Left ventricle myocardium superior (tissue), 1 donor: ENCODE measurements at regions not wholly inside any gene's neighbourhood (a gene's known extent, or its start where the extent isn't known, plus 50 kb on each side); places are given as distances from the start of the nearest gene placed in this dataset.

Experiments
- ATAC-seq: fragments of 200-7000 bp; cut with Tn5 transposase; one replicate; pipeline ENCODE4 v1.9.1; 2020; ENCODE audit warnings: mild to moderate bottlenecking, moderate library complexity
- DNase-seq: peaks from one replicate; pipeline ENCODE4 v3.0.0-alpha.2; 2020
- intact Hi-C: fragments of 100-400 bp; cut with micrococcal nuclease; formaldehyde crosslinking; loops from one replicate; pipeline ENCODE4 v1.11.0; 2022
- donor health status: DM: no; HTN: yes; CAD: no; lungs with severe emphysema.

- DNase-seq: no peak
- intact Hi-C loops: no loop called here
- ATAC-seq: no peak
These were observed 301.6 kb downstream of the ATP23 start for GRCh38 chr12:58242796-58243630.

- no peak for DNase-seq
- ATAC-seq: no peak
- intact Hi-C loops: no loop called here
These were observed 306.3 kb downstream of the ATP23 start for GRCh38 chr12:58247633-58248032.

DNA sequence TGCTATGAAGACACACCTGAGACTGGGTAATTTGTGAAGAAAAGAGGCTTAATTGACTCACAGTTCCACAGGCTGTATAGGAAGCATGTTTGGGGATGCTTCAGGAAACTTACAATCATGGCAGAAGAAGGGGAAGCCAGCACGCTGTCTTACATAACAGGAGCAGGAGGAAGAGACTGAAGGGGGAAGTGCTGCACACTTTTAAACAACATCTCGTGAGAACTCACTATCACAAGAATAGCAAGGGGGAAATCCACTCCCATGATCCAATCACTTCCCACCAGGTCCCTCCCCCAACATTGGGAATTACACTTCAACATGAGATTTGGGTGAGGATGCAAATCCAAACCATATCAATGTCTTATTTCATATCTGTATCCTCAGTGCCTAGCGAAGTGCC, 307.2 kb downstream of the ATP23 start:
- intact Hi-C loops: no loop called here
- DNase-seq (no peak), ATAC-seq (no peak)

GRCh38 chr12:58249610-58250009, 308.2 kb downstream of the ATP23 start:
- ATAC-seq: peak; percentile 45
- DNase-seq: peak; percentile 24
- intact Hi-C loops: no loop called here

- DNase-seq: no peak
- ATAC-seq: no peak
- intact Hi-C loops: no loop called here
These were observed 308.7 kb downstream of the ATP23 start for GRCh38 chr12:58250077-58250476.

GRCh38 chr12:58252914-58253313, 311.5 kb downstream of the ATP23 start:
- DNase-seq (no peak), ATAC-seq (no peak)
- intact Hi-C loops: no loop called here

DNA sequence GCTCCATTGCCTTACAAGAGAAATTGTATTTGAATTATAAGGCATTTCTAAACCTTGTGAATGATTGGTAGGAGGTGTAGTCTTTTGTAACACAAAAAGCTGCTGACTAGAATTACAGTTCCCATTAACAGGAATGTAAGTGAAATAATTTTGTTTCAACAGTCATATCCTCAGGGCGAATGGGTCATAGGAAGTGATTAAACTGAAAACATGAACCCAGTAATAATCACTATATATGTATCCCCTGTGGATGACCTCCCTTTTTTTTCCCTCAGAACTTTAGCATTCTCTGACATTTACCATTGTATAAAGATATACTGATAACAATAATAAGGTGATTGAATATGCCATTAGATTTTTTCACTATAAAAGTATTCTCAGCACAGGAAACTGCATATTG, 312.3 kb downstream of the ATP23 start:
- DNase-seq: no peak
- intact Hi-C loops: no loop called here
- no peak for ATAC-seq

DNA sequence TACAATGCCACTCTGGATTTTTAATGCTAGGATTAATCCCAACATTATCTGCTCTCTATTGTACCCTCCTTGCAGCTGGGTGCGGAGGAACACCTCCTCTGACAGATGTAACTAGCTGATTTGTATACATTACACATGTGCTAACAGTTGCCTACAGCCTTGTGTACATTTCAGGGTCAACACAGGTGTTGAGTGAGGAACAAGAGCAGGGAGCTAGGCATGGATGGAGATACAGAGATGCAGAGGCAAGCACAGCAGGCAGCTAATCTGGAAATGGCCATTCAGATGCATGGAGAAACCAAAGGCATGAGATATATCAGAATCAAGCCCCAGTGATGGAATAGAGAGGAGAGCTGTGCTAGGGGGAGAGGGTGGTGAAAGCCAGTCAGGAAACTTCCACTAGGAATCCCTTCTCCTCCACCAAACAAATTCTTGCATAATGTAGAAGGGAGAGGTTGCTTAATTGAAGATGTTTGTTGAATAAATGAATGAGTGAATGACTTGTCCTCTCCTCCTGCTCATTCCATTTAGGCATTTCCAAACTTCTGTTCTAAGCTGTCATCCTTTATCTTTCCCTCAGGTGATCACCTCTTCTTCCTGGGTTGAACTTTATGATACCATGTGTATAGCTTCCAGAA, 313.2 kb downstream of the ATP23 start:
- intact Hi-C loops: no loop called here
- ATAC-seq (no peak), DNase-seq (no peak)

- no peak for ATAC-seq
- intact Hi-C loops: no loop called here
- no peak for DNase-seq
These were observed 321.4 kb downstream of the ATP23 start for GRCh38 chr12:58262796-58263195.

GRCh38 chr12:58263816-58264215, 322.4 kb downstream of the ATP23 start:
- DNase-seq (no peak), ATAC-seq (no peak)
- intact Hi-C loops: no loop called here

GRCh38 chr12:58268069-58268468, 326.7 kb downstream of the ATP23 start:
- DNase-seq (no peak), ATAC-seq (no peak)
- intact Hi-C loops: no loop called here

DNA sequence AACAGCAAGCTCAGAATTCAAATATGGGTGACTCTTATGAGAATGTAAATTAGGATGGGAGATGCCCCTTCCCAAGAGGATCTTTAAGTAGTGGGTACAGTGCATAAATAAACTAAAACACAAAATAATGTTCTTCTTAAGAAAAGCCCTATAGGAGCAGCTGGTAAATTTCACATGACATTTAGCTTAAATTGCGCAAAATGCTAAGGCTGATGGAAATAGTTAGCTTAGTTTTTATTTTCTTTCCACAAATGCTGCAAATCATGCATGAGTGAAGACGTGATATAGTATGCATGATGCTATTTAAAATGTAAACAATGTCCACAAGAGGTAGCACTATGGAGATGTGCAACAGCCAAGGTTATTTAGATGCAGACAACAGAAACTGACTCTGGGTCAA, 328.1 kb downstream of the ATP23 start:
- ATAC-seq (no peak), DNase-seq (no peak)
- intact Hi-C loops: no loop called here

GRCh38 chr12:58270966-58271705, 329.8 kb downstream of the ATP23 start:
- DNase-seq (no peak), ATAC-seq (no peak)
- intact Hi-C loops: no loop called here

DNA sequence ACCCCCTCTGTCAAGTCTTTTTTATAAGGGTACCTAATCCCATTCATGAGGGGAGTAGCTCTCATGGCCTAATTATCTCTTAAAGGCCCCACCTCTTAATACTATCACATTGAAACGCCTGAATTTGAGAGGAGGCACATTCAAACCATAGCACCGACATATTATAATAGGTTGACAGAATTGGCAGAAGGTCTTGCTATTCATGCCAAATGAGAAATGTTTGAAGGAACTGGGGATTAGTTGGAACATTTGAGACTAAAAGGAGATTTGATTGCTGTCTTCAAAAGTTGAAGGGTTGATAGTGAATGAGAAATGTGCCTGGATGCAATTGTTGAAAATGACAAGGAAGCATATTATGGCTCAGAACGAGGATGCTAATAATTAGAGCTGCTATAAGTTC, 331.1 kb downstream of the ATP23 start:
- no peak for DNase-seq
- intact Hi-C loops: no loop called here
- no peak for ATAC-seq

DNA sequence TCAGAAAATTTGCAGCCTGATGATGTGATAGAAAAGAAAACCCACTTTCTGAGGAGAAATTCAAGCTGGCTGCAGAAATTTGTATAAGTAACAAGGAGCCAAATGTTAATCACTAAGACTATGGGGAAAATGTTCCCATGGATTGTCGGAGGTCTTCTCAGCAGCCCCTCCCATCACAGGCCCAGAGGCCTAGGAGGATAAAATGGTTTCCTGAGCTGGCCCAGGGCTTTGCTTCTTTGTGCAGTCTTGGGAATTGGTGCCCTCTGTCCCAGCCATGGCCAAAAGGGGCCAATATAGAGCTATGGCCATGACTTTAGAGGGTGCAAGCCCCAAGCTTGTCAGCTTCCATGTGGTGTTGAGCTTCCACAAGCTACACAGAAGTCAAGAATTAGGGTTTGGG, 335.9 kb downstream of the ATP23 start:
- intact Hi-C loops: no loop called here
- ATAC-seq: no peak
- no peak for DNase-seq

DNA sequence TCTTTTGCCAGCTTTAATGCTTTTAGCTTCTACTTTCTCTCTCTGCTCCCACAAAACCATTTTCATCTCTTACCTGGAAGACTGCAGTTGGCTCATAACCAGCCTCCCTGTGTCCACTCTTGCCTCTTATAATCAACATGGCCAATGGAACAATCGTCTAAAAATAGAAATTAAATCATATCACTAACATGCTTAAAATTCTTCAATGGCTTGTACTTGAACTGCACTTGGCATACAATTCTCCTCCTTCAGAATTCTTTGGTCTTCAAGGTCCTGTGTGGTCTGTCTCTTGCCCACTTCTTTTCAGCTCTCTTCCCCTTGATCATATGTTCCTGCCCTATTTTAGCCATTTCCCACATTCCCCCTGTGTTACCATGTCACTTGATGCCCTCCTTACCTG, 342.2 kb downstream of the ATP23 start:
- intact Hi-C loops: no loop called here
- peak; percentile 78 for ATAC-seq
- no peak for DNase-seq

DNA sequence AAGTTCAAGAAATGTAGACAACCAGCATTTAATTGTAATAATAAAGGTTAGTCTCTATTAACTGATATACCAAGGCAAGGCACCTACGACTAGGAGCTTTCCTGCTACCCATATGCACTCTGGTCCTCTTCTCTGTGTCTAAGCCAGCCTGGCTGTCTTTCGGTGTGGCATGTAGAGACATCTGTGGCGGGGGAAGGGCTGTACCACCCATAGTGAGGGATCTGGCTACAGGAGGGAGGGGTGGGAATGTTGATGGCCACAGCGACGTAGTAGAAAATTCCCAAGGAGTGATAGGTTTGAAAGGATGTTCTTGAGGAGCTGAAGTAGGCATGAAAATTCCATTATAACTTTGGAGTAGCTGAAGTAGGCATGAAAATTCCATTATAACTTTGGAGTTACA, 344.2 kb downstream of the ATP23 start:
- no peak for DNase-seq
- ATAC-seq: no peak
- intact Hi-C loops: no loop called here

DNA sequence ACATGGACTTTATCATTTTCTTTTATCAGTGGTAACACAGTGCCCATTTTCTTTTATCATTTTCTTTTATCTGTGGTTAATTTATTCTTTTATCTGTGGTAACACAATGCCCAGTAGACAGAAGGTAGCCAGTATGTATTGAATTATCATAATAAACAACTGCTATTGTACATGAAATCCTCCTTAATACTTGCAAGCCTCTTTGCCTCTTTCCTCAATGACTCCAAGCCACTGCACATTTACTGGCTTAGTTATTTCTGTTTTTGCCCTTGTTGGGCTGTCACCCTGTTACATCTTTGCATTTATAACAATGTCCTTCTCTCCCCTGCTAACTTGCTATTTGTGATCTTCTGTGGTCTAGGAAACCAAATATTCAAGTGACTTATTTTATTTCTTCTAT, 345.0 kb downstream of the ATP23 start:
- no peak for ATAC-seq
- DNase-seq: no peak
- intact Hi-C loops: no loop called here

DNA sequence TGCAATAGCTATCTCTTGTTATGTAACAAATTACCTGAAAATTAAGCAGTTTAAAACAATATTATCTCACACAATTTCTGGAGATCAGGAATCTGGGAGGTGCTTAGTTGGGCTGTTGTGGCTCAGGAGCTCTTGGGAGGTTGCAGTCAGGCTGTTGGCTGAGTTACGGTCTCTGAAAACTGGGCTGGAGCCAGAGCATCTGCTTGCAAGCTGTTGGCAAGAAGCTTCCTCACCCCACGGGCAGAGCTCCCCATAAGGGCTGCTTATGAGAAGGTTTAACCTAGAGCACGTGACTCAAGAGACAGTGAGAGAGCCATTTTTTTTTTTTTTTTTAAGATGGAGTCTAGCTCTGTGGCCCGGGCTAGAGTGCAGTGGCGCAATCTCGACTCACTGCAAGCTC, 346.8 kb downstream of the ATP23 start:
- intact Hi-C loops: no loop called here
- DNase-seq (no peak), ATAC-seq (peak; percentile 37)

DNA sequence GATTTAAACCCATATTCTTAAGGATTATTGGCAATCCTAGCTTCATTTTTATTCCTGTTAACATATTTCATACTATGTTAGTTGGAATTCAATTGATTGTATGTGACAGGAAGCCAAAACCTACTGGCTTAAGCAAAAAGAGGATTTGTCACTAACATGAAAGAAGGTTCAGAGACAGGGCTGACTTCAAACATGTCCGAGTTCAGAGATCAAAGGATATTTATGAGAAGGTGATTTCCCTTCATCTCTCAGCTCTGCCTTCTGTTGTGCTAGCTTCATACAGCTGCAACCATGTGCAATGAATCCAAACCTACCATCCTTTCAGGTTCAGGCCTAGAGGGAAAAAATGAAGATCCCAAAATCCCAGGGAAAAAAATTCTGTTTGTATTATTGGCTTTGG, 349.7 kb downstream of the ATP23 start:
- no peak for ATAC-seq
- intact Hi-C loops: no loop called here
- DNase-seq: no peak
